Cardiac muscle cell (in vitro differentiated cells and primary cell): ENCODE measurements at regions not wholly inside any gene's neighbourhood (a gene's known extent, or its start where the extent isn't known, plus 50 kb on each side); places are given as distances from the start of the nearest gene placed in this dataset.

ENCODE experiments used
- DNase-seq, 2 donors: peaks; one replicate each; pipeline versions ENCODE4 v3.0.0 to v3.0.0-alpha.2; 2010 to 2017; ENCODE audit warnings: low read depth in 1 of 2, low spot score in 1 of 2
- H3K27ac ChIP-seq: fragments of 200-600 bp; sonication (generic); 2 replicates; pipeline ENCODE4 v1.5.1; 2016
- H3K27me3 ChIP-seq: fragments of 200-600 bp; sonication (generic); 2 replicates; pipeline ENCODE4 v1.6.0; 2016; ENCODE audit warnings: control low read depth
- H3K36me3 ChIP-seq: fragments of 200-600 bp; sonication (generic); 2 replicates; pipeline ENCODE4 v1.5.1; 2016; ENCODE audit warnings: control low read depth
- H3K4me1 ChIP-seq: fragments of 200-600 bp; sonication (generic); 2 replicates; pipeline ENCODE4 v1.8.1; 2017; ENCODE audit warnings: low read depth, mild to moderate bottlenecking, mixed run types
- H3K4me3 ChIP-seq: fragments of 200-600 bp; sonication (generic); 2 replicates; pipeline ENCODE4 v1.5.1; 2016; ENCODE audit warnings: mild to moderate bottlenecking
- H3K9me3 ChIP-seq: fragments of 200-600 bp; sonication (generic); 2 replicates; pipeline ENCODE4 v1.5.1; 2017; ENCODE audit warnings: low read depth, mild to moderate bottlenecking, control low read depth
- CTCF ChIP-seq: IDR thresholded peaks from 2 replicates; pipeline ENCODE4 v1.5.1; 2012; ENCODE audit warnings: low read depth, mild to moderate bottlenecking, low read length

- H3K36me3 ChIP-seq: no peaks in the 10 kb centered on the region
- no peaks in the 10 kb centered on the region for H3K27me3 ChIP-seq
- no peak overlapping the region for H3K4me3 ChIP-seq
- no peak for DNase-seq
- H3K9me3 ChIP-seq: no peaks in the 10 kb centered on the region
- H3K27ac ChIP-seq: no peak overlapping the region
- peaks cover 26% of the 10 kb centered on the region for H3K4me1 ChIP-seq
- TF ChIP-seq CTCF: no peak
These were observed 327.6 kb downstream of the CYRIA start for GRCh38 chr2:16338026-16338425.

- no peak for DNase-seq
- no peaks in the 10 kb centered on the region for H3K36me3 ChIP-seq
- no peak overlapping the region for H3K27ac ChIP-seq
- no peaks in the 10 kb centered on the region for H3K27me3 ChIP-seq
- TF ChIP-seq CTCF: no peak
- H3K9me3 ChIP-seq: no peaks in the 10 kb centered on the region
- no peak overlapping the region for H3K4me3 ChIP-seq
- H3K4me1 ChIP-seq: peaks cover 31% of the 10 kb centered on the region
These were observed 328.7 kb downstream of the CYRIA start for GRCh38 chr2:16336916-16337315.

GRCh38 chr2:16336491-16336890, 329.1 kb downstream of the CYRIA start:
- Histone ChIP-seq H3K27me3 (no peaks in the 10 kb centered on the region), H3K4me3 (no peak overlapping the region), H3K27ac (no peak overlapping the region), H3K36me3 (no peaks in the 10 kb centered on the region), H3K4me1 (peaks cover 35% of the 10 kb centered on the region), H3K9me3 (no peaks in the 10 kb centered on the region)
- DNase-seq: no peak
- no peak for TF ChIP-seq CTCF

- H3K36me3 ChIP-seq: no peaks in the 10 kb centered on the region
- H3K9me3 ChIP-seq: no peaks in the 10 kb centered on the region
- H3K4me1 ChIP-seq: peaks cover 41% of the 10 kb centered on the region
- no peak for DNase-seq
- H3K4me3 ChIP-seq: no peak overlapping the region
- TF ChIP-seq CTCF: no peak
- H3K27me3 ChIP-seq: no peaks in the 10 kb centered on the region
- no peak overlapping the region for H3K27ac ChIP-seq
These were observed 329.7 kb downstream of the CYRIA start for GRCh38 chr2:16335947-16336346.

GRCh38 chr2:16335604-16335930, 330.1 kb downstream of the CYRIA start:
- Histone ChIP-seq H3K36me3 (no peaks in the 10 kb centered on the region), H3K4me1 (peaks cover 45% of the 10 kb centered on the region), H3K27me3 (no peaks in the 10 kb centered on the region), H3K9me3 (no peaks in the 10 kb centered on the region), H3K27ac (peak overlapping the region; percentile 0), H3K4me3 (no peak overlapping the region)
- TF ChIP-seq CTCF: no peak
- no peak for DNase-seq
